Right ventricle myocardium superior (tissue), 1 donor: ENCODE measurements at regions not wholly inside any gene's neighbourhood (a gene's known extent, or its start where the extent isn't known, plus 50 kb on each side); places are given as distances from the start of the nearest gene placed in this dataset.
"Not testable (repeated sequence)": the region's sequence is repeated elsewhere in the genome, so short reads cannot be mapped to it uniquely, and the experiment has no call there.

Source experiments
- ATAC-seq: fragments of 200-7000 bp; cut with Tn5 transposase; one replicate; pipeline ENCODE4 v1.9.1; 2020; ENCODE audit warnings: mild to moderate bottlenecking; ENCODE audit not compliant: poor library complexity
- DNase-seq: peaks from one replicate; pipeline ENCODE4 v3.0.0-alpha.2; 2020
- intact Hi-C: fragments of 100-400 bp; cut with DNase I; formaldehyde crosslinking; loops from one replicate; pipeline ENCODE4 v1.11.2; 2022
- donor health status: DM: no; HTN: yes; CAD: no; lungs with severe emphysema.

DNA sequence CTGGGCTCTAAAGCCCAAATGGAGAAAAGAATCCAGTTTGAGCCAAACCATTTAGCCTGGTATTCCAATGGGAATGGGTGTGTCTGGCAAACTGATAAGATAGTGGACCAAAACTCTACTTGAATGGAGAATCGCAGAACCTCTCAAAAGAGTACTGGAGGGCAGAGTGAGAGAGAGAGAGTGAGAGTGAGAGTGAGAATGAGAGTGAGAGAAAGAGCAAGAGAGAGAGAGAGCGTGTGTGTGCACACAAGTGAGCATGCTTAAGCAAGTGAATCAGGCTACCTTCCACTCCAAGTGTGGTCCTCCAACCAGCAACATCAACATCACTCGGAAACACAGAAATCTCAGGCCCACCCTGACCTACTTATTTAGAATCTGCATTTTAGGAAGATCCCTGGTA is 58.8 kb downstream of the UQCRFS1 start:
- no peak for DNase-seq
- intact Hi-C loops = no loop called here

DNA sequence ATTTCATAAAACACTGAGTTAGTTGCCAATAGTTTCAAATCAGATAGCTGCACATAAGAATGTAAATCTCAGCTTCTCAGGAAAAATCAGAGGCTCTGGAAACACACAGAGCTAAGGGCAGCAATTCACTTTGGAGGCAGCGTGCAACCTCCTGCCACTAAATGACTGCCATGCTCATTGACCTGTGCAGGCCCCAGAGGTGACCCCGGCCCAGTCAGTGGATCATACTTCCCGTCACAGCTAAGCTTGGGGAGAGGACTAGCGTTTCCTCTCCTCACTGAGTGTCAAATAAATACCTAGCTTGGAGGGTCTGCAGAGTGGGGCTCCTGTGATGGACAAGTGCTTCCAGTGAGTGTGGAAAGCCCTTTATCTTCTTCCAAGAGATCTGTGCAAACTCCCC is 67.2 kb downstream of the UQCRFS1 start:
- intact Hi-C loops = no loop called here
- ATAC-seq = no peak
- DNase-seq = no peak

More for the DNA sequence above, 58.8 kb downstream of the UQCRFS1 start:
- ATAC-seq = no peak

GRCh38 chr19:29143183-29143582 is 69.8 kb downstream of the UQCRFS1 start:
- ATAC-seq = no peak
- no peak for DNase-seq
- intact Hi-C loops = no loop called here

DNA sequence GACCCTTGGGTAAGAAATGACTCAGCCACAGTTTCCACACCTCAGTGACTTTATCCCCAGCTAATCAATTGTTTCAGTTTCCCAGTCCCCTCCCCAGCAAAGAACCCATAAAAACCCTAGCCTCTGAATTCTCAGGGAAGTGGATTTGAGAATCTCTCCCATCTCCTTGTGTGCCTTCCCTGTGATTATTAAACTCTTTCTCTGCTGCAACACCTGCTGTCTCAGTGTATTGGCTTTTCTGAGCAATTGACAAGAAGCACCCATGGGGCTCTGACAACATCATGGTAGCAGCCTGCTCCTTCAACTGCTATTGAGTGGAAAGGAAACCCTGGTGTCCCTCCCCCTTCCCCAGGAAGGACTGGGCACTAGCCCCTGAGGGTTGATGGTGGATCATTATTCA is 73.7 kb downstream of the UQCRFS1 start:
- DNase-seq (no peak), ATAC-seq (no peak)
- intact Hi-C loops = no loop called here

GRCh38 chr19:29138206-29138605 is 74.7 kb downstream of the UQCRFS1 start:
- DNase-seq, intact Hi-C loops, ATAC-seq: not testable (repeated sequence)

GRCh38 chr19:29131456-29131855 is 81.5 kb downstream of the UQCRFS1 start:
- DNase-seq = no peak
- ATAC-seq = no peak
- intact Hi-C loops = no loop called here

- no peak for ATAC-seq
- DNase-seq = no peak
- intact Hi-C loops = no loop called here
These were observed 83.8 kb downstream of the UQCRFS1 start for GRCh38 chr19:29129148-29129547.

DNA sequence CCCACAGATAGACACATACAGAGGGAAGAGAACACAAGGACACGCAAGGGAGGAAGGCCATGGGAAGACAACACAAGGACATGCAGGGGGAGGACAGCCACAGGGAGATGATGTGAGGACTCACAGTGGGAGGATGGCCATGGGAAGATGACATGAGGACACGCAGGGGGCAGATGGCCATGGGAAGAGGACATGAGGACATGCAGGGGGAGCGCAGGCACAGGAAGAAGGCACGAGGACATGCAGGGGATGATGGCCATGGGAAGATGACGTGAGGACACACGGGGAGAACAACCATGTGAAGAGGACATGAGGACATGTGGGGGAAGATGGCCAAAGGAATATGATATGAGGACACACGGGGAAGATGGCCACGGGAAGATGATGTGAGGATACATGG is 84.7 kb downstream of the UQCRFS1 start:
- DNase-seq (no peak), ATAC-seq (no peak)
- intact Hi-C loops = no loop called here

DNA sequence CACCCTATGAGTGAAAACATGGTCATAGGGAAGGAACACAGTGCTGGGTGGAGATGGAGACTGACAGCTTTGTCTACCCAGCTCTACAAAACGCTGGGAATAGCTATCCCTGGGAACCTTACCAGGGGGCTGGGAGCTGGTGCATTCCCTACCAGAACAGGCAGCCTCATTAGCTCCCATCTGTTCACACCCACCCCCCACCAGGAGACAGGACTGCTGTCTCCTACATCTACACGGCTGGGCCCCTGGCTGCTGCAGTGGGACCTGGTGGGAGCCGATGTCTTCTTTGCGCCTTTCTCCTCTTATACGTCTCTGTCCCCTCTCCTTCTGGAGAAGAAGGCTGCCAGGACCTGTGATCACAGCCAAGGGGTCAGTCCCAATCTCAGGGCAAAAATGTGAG is 90.8 kb downstream of the UQCRFS1 start:
- DNase-seq (no peak), ATAC-seq (no peak)
- intact Hi-C loops = no loop called here

GRCh38 chr19:29121684-29122083 is 91.3 kb downstream of the UQCRFS1 start:
- ATAC-seq (no peak), DNase-seq (no peak)
- intact Hi-C loops = no loop called here

DNA sequence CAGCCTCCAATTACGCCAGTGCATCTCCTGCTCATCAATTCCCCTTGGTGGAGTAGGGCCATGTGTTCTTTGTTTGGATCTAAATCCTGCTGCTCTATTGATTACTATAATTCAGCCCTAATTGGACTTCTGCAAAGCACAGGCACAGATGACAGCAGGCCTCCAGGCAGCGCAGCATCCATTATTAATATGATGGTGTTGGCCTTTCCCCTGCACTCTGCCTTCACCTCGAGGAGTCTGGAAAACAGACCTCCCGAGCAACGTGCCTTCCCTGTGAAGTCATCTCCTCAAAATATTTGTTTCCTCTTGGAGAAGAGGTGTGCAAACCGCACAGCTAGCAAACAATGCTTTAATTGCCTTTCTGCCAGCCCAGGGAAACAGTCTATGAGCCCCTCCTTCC is 92.5 kb downstream of the UQCRFS1 start:
- intact Hi-C loops = no loop called here
- no peak for ATAC-seq

GRCh38 chr19:29119590-29119989 is 93.4 kb downstream of the UQCRFS1 start:
- intact Hi-C loops = no loop called here
- ATAC-seq = no peak
- no peak for DNase-seq

More for the DNA sequence above, 92.5 kb downstream of the UQCRFS1 start:
- no peak for DNase-seq

DNA sequence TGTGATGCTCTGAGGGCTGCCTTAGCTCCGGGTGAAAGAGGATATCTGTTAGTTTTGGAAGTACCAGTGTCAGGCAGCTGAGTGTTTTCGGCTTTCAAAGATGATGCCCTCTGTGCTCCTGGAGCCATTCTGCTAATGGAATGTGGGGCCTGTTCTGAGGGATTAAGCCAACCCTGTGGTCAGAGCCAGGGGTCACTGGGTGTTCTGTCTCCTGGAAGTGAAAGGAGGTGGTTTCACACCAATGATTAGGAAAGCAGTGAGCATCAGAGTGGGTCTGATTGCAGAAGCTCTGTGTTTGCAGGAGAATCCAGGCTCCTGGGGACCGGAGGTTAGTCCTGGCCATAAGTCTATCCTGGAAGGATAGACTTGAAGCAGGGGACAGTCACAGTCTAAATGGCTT is 94.6 kb downstream of the UQCRFS1 start:
- intact Hi-C loops = no loop called here
- DNase-seq = no peak
- ATAC-seq = no peak

DNA sequence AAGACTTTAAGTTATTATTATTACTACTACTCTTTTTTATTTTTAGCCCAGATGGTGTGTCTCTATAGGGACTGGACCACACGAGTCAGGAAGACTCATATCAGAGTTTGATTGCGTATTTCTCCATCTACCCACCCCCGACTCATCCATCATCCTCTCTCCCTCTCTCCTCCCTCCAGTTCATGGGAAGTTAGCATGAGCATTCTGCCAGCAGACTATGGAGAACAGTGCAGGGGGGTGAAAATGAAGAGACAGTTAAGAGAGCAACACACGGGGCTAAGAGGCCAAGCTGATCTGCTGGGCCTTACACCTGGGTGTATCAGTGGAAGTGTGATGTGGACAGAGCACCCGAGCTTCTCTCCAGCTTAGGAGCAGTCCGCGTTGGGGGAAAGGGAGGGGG is 95.0 kb downstream of the UQCRFS1 start:
- DNase-seq (no peak), ATAC-seq (no peak)
- intact Hi-C loops = no loop called here

DNA sequence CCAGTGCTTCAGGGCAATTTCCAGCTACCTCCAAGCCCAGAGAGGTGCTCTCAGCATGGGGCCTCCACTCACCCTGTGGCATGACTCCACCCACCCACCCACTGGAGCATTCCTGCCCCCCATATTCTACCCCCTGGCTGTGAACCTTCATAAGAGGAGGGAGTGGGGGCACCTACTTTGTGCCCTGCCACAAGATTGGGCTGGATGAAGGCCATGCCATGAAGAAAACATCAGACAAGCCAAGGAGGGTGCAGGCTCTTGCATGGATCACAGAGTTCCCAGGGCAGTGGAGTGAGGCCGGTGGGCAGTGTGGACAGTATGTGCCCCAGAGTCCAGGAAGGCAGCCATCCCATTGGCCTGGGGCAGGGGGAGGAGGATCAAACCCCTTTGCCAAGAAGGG is 97.8 kb downstream of the UQCRFS1 start:
- intact Hi-C loops = no loop called here
- DNase-seq (no peak), ATAC-seq (no peak)

GRCh38 chr19:29113838-29114237 is 99.1 kb downstream of the UQCRFS1 start:
- no peak for ATAC-seq
- intact Hi-C loops = no loop called here

DNA sequence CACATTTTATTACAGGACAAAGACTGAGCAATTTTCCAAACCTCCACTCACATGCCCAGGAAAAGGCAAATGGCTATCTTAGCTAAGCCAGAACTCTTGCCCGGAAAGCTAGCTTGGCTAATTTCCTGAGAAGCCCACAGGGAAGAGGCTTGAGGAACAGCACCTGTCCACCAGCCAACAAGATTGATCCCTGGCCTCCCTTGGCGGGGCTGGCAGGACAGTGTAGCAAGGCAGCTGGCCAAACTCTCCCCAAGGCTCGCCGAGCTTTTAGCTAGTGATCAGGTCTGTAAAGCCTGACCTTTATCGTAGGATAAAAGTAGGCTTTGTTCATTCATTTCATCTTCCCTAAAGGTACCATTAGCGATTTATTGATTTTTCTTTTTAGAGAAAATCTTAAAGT is 101.4 kb downstream of the UQCRFS1 start:
- DNase-seq (peak; percentile 54), ATAC-seq (peak; percentile 36)
- intact Hi-C loops = no loop called here

More at GRCh38 chr19:29113838-29114237, 99.1 kb downstream of the UQCRFS1 start:
- DNase-seq = no peak

- intact Hi-C loops = no loop called here
These were observed 105.1 kb downstream of the UQCRFS1 start for GRCh38 chr19:29107831-29108230.

DNA sequence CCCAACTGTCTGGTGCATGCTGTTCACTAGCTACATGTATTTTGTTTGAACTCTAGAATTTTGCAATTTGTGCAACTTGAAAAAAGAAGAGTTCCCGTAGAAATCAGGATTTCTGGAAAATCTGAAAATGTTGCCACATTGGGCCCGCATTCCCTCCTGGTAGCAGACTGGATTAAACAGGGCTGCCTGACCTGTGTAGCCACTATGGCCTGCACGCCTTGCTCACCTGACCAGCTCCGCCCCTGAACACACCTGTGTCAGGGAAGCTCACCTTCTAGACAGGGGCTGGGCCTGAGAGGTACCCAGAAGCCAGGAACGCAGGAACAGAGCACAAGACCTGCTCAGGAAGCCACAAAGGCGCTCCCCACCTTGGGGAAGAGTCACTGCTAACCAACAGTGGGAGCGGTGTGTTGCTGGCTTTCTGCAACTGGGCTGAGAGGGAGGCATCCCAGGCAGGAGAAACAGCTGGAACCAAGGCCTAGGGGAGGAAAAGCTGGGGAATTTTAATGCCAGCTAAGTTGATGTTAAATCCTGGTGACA is 106.5 kb downstream of the UQCRFS1 start:
- DNase-seq (no peak), ATAC-seq (no peak)
- intact Hi-C loops = no loop called here

More at GRCh38 chr19:29107831-29108230, 105.1 kb downstream of the UQCRFS1 start:
- DNase-seq (no peak), ATAC-seq (no peak)

DNA sequence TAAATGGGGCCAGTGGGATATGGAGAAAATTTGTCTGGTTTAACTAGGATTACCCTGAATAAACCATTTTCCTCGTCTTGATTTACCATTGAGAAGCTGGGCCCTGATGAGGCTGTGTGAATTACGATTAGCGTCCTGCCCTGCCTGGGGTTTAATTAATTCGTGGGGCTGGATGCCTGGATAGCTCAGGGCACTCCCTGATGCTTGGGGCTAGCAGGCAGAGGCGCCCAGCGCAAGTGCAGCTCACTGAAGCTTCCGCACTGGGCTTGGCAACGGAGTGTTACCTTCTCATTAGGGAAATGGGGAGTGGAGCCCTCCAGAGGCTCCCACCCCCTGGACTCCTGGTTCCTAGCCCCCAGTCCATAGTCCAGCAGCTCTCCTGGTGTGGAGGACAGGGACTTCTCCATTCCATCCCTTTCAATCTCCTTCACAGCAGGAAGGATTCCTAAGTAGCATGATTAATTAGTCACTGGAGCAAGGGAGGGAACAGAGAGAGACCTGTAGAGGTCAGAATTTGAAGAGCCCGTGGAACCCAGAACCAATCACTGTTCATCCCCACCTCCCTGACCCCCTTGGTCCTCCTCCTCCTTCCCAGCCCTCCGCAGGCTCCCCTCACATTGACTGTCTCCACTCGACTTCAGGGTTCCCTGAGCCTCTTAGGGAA is 107.2 kb downstream of the UQCRFS1 start:
- DNase-seq (no peak), ATAC-seq (no peak)
- intact Hi-C loops = no loop called here
